ENCODE measurements at regions not wholly inside any gene's neighbourhood (a gene's known extent, or its start where the extent isn't known, plus 50 kb on each side); places are given as distances from the start of the nearest gene placed in this dataset.
"Not testable (repeated sequence)": the region's sequence is repeated elsewhere in the genome, so short reads cannot be mapped to it uniquely, and the experiment has no call there.

DNA sequence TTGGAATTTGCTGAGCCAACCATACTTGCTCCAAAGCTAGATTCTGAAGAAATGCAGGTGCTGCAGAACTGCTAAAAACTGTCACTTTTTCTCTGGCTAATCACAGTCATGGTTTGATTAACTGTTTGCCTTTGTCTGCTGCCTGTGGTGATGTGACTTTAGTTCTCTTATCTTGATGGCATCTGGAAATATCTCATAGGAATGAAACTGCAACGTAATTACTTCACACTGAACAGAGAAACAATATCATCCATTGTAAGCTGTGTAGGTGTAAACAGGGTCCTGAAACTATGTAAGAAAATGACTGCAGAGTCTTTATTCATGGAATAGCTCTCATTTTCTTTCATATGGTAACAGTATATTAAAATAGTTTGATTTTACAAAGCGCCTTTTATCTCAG lies 721.9 kb upstream of the HS3ST5 start:
- H3K9me3 Mint-ChIP-seq = peaks cover 7% of the 10 kb centered on the region
- intact Hi-C loops (cut with micrococcal nuclease) = no loop called here
- ChIA-PET POLR2A (no interaction called here), CTCF (no interaction called here)
- no peak for DNase-seq
- no peak for ATAC-seq
- no peaks in the 10 kb centered on the region for H3K36me3 Mint-ChIP-seq (ENCODE audit: low read depth)
- H3K4me3 Mint-ChIP-seq = no peak overlapping the region
- H3K27ac Mint-ChIP-seq = no peak overlapping the region
- H3K27me3 Mint-ChIP-seq = no peaks in the 10 kb centered on the region
- TF ChIP-seq, protein P1, sequence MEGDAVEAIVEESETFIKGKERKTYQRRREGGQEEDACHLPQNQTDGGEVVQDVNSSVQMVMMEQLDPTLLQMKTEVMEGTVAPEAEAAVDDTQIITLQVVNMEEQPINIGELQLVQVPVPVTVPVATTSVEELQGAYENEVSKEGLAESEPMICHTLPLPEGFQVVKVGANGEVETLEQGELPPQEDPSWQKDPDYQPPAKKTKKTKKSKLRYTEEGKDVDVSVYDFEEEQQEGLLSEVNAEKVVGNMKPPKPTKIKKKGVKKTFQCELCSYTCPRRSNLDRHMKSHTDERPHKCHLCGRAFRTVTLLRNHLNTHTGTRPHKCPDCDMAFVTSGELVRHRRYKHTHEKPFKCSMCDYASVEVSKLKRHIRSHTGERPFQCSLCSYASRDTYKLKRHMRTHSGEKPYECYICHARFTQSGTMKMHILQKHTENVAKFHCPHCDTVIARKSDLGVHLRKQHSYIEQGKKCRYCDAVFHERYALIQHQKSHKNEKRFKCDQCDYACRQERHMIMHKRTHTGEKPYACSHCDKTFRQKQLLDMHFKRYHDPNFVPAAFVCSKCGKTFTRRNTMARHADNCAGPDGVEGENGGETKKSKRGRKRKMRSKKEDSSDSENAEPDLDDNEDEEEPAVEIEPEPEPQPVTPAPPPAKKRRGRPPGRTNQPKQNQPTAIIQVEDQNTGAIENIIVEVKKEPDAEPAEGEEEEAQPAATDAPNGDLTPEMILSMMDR (IDR thresholded peaks at IDR 0.05) = no peak
- H3K4me1 Mint-ChIP-seq (ENCODE audit: low read depth) = no peaks in the 10 kb centered on the region

DNA sequence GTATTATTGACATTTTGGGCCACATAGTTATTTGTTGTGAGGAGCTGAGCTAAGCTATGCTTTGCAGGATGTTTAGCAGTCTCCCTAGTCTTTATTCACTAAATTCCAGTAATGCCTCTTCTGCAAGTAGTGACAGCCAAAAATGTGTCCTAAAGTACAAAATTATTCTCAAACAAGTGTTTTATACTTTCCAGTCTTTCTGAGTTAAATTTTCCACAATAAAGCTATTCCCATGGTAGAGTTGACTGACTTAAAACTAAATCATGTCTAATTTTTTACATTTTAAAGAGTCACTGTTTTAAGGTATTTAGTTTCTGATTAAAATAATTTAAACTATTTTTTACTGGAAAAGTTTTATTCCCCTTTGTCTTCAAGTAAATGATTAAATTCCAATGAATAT lies 717.8 kb upstream of the HS3ST5 start:
- ChIA-PET CTCF (no interaction called here), POLR2A (no interaction called here)
- DNase-seq (no peak), ATAC-seq (no peak)
- Mint-ChIP-seq H3K4me3 (no peak overlapping the region), H3K27ac (no peak overlapping the region), H3K27me3 (no peaks in the 10 kb centered on the region), H3K9me3 (peaks cover 11% of the 10 kb centered on the region), H3K36me3 (ENCODE audit: low read depth) (no peaks in the 10 kb centered on the region), H3K4me1 (ENCODE audit: low read depth) (no peaks in the 10 kb centered on the region)
- TF ChIP-seq, protein P1 (IDR thresholded peaks at IDR 0.05) = no peak
- intact Hi-C loops (cut with micrococcal nuclease) = no loop called here

DNA sequence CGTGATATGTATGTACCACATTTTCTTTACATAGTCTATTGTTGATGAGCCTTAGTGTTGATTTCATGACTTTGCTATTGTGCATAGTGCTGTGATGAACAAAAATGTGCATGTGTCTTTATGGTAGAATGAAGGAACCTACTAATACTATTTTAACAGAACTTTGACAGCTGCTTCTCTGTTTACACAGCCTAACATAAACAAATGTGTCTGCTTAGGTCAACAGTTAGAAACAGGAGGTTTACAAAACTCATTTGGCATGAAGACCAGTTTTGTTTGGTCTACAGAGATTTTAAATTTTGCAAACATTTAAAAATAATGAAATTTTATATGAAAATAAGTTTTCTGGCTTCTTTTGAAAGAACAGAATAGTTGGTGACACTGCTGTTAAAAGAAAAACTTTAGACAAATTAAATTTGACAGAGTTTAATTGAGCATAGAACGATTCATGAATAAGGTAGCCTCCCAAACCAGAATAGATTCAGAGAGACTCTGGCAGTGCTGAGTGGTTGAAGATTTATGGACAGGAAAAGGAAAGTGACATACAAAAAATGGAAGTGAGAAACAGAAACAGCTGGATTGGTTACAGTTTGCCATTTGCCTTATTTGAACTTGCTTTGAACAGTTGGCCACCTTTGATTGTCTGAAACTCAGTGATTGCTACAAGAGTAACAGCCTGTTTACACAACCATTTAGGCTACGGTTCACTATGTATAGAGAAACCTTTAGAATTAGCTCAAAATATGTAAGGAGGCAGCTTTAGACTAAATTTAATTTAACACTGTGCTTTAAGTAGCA lies 715.8 kb upstream of the HS3ST5 start:
- TF ChIP-seq, protein P1 (IDR thresholded peaks at IDR 0.05) = no peak
- Mint-ChIP-seq H3K4me1 (ENCODE audit: low read depth) (no peaks in the 10 kb centered on the region), H3K4me3 (no peak overlapping the region), H3K27ac (no peak overlapping the region), H3K9me3 (peaks cover 19% of the 10 kb centered on the region), H3K36me3 (ENCODE audit: low read depth) (no peaks in the 10 kb centered on the region), H3K27me3 (no peaks in the 10 kb centered on the region)
- ChIA-PET CTCF (no interaction called here), POLR2A (no interaction called here)
- intact Hi-C loops (cut with micrococcal nuclease) = no loop called here
- no peak for ATAC-seq
- no peak for DNase-seq

DNA sequence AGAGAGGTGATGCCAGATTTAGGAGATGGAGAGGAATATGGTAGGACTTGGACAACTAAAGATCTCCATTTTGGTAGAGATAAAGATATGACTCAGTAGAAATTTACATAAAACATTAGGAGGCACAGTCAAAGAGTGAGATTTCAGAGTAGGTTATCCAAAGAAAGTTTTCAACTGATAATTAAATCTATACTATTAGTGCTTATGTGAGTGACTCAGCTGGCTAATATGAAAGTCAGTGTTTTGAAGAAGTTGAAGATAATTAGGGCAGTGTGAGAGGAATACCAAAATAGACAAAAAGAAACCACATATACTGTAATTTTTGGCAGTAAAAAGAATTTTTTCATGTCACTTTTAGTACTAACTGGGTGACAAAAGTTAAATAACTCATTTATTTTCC lies 712.8 kb upstream of the HS3ST5 start:
- peaks cover 17% of the 10 kb centered on the region for H3K9me3 Mint-ChIP-seq
- ChIA-PET POLR2A (no interaction called here), CTCF (interaction anchor here (0.7 kb wide), 1 partner anchor 23 kb away, joined by 3 read pairs; no protein-coding TSS in a partner anchor)
- intact Hi-C loops (cut with micrococcal nuclease) = no loop called here
- ATAC-seq (no peak), DNase-seq (no peak)
- no peak overlapping the region for H3K4me3 Mint-ChIP-seq
- H3K27ac Mint-ChIP-seq = no peak overlapping the region
- no peaks in the 10 kb centered on the region for H3K36me3 Mint-ChIP-seq (ENCODE audit: low read depth)
- H3K4me1 Mint-ChIP-seq (ENCODE audit: low read depth) = no peaks in the 10 kb centered on the region
- TF ChIP-seq, protein P1 (IDR thresholded peaks at IDR 0.05) = no peak
- H3K27me3 Mint-ChIP-seq = no peaks in the 10 kb centered on the region

DNA sequence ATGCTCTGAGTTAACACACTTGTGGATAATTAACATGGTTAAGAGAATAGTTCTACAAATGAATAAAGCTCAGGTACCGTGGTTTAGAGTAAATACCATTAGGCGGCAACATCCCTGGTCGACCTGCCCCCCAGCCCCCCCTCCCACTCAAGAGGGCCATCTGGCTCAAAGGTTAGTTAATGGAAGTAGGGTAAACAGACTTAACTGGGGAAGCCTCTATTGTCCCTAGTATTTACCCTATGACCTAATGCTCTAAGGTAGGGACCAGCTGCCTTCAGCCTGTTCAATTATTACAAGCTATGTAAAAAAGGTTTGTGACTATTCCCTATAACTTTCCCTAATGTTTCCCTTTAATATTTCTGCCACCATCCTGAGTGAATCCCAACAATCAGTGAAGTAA lies 711.4 kb upstream of the HS3ST5 start:
- CTCF ChIA-PET; H3K4me3 Mint-ChIP-seq; H3K27ac Mint-ChIP-seq; POLR2A ChIA-PET; H3K27me3 Mint-ChIP-seq; H3K36me3 Mint-ChIP-seq (ENCODE audit: low read depth); DNase-seq; ATAC-seq; intact Hi-C loops (cut with micrococcal nuclease); H3K4me1 Mint-ChIP-seq (ENCODE audit: low read depth): not testable (repeated sequence)
- peaks cover 17% of the 10 kb centered on the region for H3K9me3 Mint-ChIP-seq
